DOHH2 (cell line): ENCODE measurements at regions not wholly inside any gene's neighbourhood (a gene's known extent, or its start where the extent isn't known, plus 50 kb on each side); places are given as distances from the start of the nearest gene placed in this dataset.

Source experiments
- H3F3A ChIP-seq: fragments of 200-600 bp; sonication (generic), shearing (Covaris generic); 2 replicates; pipeline ENCODE4 v1.6.0; 2016; ENCODE audit warnings: antibody characterized with exemption, mild to moderate bottlenecking; ENCODE audit not compliant: control insufficient read depth, insufficient read depth
- H3K27ac ChIP-seq: fragments of 200-600 bp; sonication (generic); 2 replicates; pipeline ENCODE4 v1.5.1; 2014; ENCODE audit warnings: low read depth, mild to moderate bottlenecking, low read length, moderate library complexity
- H3K27me3 ChIP-seq: fragments of 200-600 bp; sonication (generic); 2 replicates; pipeline ENCODE4 v1.6.1; 2014; ENCODE audit warnings: mild to moderate bottlenecking, low read length, mixed read lengths; ENCODE audit not compliant: control insufficient read depth
- H3K36me3 ChIP-seq: fragments of 200-600 bp; sonication (generic); 2 replicates; pipeline ENCODE4 v1.6.1; 2014; ENCODE audit warnings: mild to moderate bottlenecking, low read length, moderate library complexity, mixed read lengths; ENCODE audit not compliant: control insufficient read depth
- H3K4me1 ChIP-seq: fragments of 200-600 bp; sonication (generic); 2 replicates; pipeline ENCODE4 v1.6.1; 2014; ENCODE audit warnings: mild to moderate bottlenecking, low read length, mixed read lengths; ENCODE audit not compliant: control insufficient read depth
- H3K4me2 ChIP-seq: fragments of 200-600 bp; sonication (generic); 2 replicates; pipeline ENCODE4 v1.6.0; 2014; ENCODE audit warnings: mild to moderate bottlenecking, low read length, moderate library complexity
- H3K4me3 ChIP-seq: fragments of 200-600 bp; sonication (generic); 2 replicates; pipeline ENCODE4 v1.5.1; 2014; ENCODE audit warnings: mild to moderate bottlenecking, low read length, mixed read lengths
- H3K79me2 ChIP-seq: fragments of 200-600 bp; sonication (generic); 2 replicates; pipeline ENCODE4 v1.6.1; 2014; ENCODE audit warnings: mild to moderate bottlenecking, low read length, mixed read lengths; ENCODE audit not compliant: control insufficient read depth
- H3K9me2 ChIP-seq: fragments of 200-600 bp; sonication (generic); replicated peaks from 2 replicates; pipeline ENCODE4 v1.6.1; 2014; ENCODE audit warnings: mild to moderate bottlenecking, low read length, mixed read lengths; ENCODE audit not compliant: control insufficient read depth
- H3K9me3 ChIP-seq: fragments of 200-600 bp; sonication (generic); 2 replicates; pipeline ENCODE4 v1.6.1; 2014; ENCODE audit warnings: antibody characterized with exemption, low read length, mixed read lengths; ENCODE audit not compliant: control insufficient read depth, insufficient read depth
- H4K20me1 ChIP-seq: fragments of 200-600 bp; sonication (generic); 2 replicates; pipeline ENCODE4 v1.6.0; 2014; ENCODE audit warnings: low read depth, mild to moderate bottlenecking, antibody characterized with exemption, low read length, moderate library complexity; ENCODE audit not compliant: control insufficient read depth, insufficient read depth
- EZH2phosphoT487 ChIP-seq: fragments of 200-600 bp; sonication (generic); IDR thresholded peaks from 2 replicates; pipeline ENCODE4 v1.6.1; 2017; ENCODE audit warnings: borderline replicate concordance, mild to moderate bottlenecking, antibody characterized with exemption, low read length, moderate library complexity, mixed read lengths
- TF ChIP-seq, protein P1 (sequence below): fragments of 200-600 bp; sonication (generic); IDR thresholded peaks from one replicate; pipeline ENCODE4 v1.5.1; 2014; ENCODE audit warnings: antibody characterized with exemption, mild to moderate bottlenecking, low read depth, low read length; ENCODE audit not compliant: poor library complexity, severe bottlenecking

- Histone ChIP-seq H3K9me2 (no peaks in the 10 kb centered on the region), H3K4me1 (no peaks in the 10 kb centered on the region), H3K79me2 (no peaks in the 10 kb centered on the region), H3K36me3 (no peaks in the 10 kb centered on the region), H3K4me3 (no peak overlapping the region), H3K9me3 (no peaks in the 10 kb centered on the region), H4K20me1 (no peaks in the 10 kb centered on the region), H3K4me2 (no peak overlapping the region), H3K27me3 (no peaks in the 10 kb centered on the region), H3K27ac (no peak overlapping the region), H3F3A (no peaks in the 10 kb centered on the region)
- TF ChIP-seq, protein P1, sequence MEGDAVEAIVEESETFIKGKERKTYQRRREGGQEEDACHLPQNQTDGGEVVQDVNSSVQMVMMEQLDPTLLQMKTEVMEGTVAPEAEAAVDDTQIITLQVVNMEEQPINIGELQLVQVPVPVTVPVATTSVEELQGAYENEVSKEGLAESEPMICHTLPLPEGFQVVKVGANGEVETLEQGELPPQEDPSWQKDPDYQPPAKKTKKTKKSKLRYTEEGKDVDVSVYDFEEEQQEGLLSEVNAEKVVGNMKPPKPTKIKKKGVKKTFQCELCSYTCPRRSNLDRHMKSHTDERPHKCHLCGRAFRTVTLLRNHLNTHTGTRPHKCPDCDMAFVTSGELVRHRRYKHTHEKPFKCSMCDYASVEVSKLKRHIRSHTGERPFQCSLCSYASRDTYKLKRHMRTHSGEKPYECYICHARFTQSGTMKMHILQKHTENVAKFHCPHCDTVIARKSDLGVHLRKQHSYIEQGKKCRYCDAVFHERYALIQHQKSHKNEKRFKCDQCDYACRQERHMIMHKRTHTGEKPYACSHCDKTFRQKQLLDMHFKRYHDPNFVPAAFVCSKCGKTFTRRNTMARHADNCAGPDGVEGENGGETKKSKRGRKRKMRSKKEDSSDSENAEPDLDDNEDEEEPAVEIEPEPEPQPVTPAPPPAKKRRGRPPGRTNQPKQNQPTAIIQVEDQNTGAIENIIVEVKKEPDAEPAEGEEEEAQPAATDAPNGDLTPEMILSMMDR: no peak
- no peak for TF ChIP-seq EZH2phosphoT487
Observed at GRCh38 chr11:92638678-92639077, 330.8 kb upstream of the MTNR1B start.

GRCh38 chr11:92642177-92642931, 327.1 kb upstream of the MTNR1B start:
- H3K4me2 ChIP-seq: no peak overlapping the region
- no peaks in the 10 kb centered on the region for H3K79me2 ChIP-seq
- no peaks in the 10 kb centered on the region for H3K4me1 ChIP-seq
- H3K27ac ChIP-seq: no peak overlapping the region
- H3K9me2 ChIP-seq: no peaks in the 10 kb centered on the region
- TF ChIP-seq, protein P1: no peak
- no peak for TF ChIP-seq EZH2phosphoT487
- H3K4me3 ChIP-seq: no peak overlapping the region
- H3K27me3 ChIP-seq: no peaks in the 10 kb centered on the region
- H3K36me3 ChIP-seq: no peaks in the 10 kb centered on the region
- no peaks in the 10 kb centered on the region for H3K9me3 ChIP-seq
- no peaks in the 10 kb centered on the region for H4K20me1 ChIP-seq
- no peaks in the 10 kb centered on the region for H3F3A ChIP-seq

DNA sequence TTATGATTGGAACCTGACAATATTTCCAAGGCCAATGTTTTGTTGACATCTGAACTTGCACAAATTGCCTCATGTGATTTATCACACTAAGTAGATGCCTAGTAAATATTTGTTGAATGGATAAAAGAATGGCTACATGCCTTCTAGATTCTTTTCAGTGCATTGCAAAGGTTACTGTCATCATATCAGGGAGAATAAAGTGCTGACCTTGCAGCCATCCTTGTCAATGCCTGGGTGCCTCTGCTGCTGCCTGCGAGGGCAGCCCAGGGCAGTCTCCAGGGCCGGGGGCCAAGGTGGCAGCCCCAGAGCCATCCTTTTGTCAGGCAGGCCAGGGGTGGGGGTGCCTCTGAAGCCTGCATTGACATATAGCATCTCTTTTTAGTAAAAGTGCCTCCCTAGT, 325.6 kb upstream of the MTNR1B start:
- H3K36me3 ChIP-seq: no peaks in the 10 kb centered on the region
- H3K79me2 ChIP-seq: no peaks in the 10 kb centered on the region
- no peaks in the 10 kb centered on the region for H3F3A ChIP-seq
- no peaks in the 10 kb centered on the region for H3K27me3 ChIP-seq
- no peak overlapping the region for H3K4me2 ChIP-seq
- H3K4me3 ChIP-seq: no peak overlapping the region
- H3K9me2 ChIP-seq: no peaks in the 10 kb centered on the region
- H4K20me1 ChIP-seq: no peaks in the 10 kb centered on the region
- no peak overlapping the region for H3K27ac ChIP-seq
- no peaks in the 10 kb centered on the region for H3K9me3 ChIP-seq
- no peaks in the 10 kb centered on the region for H3K4me1 ChIP-seq
- TF ChIP-seq, protein P1: no peak
- TF ChIP-seq EZH2phosphoT487: no peak
